ENCODE measurements at regions not wholly inside any gene's neighbourhood (a gene's known extent, or its start where the extent isn't known, plus 50 kb on each side); places are given as distances from the start of the nearest gene placed in this dataset.

DNA sequence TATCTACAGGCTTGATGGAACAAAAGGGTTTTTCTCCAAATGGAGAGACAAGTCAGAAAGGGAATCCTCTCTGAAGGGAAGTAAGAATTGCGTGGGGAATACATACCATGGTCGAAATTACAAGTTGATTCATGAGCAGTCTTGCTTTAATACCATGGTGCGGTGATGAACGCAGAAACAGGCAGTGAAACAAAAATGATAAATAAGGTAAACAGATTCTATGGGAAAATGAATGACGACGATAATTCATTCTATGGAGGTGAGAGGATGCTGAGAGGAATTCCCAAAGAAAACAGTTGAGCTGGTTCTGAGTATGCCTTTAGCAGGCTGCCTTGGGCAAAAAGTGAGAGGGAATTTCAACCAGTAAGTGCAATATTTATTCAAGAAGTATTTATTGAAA lies 209.4 kb upstream of the RUNX1 start:
- no peak for TF ChIP-seq REST (IDR thresholded peaks at IDR 0.05; ENCODE audit: low read depth)
- TF ChIP-seq, protein P1, sequence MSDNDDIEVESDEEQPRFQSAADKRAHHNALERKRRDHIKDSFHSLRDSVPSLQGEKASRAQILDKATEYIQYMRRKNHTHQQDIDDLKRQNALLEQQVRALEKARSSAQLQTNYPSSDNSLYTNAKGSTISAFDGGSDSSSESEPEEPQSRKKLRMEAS (IDR thresholded peaks at IDR 0.05): no peak
- TF ChIP-seq NFIC (IDR thresholded peaks at IDR 0.05): no peak
- no peak for TF ChIP-seq EP300 (IDR thresholded peaks at IDR 0.05; ENCODE audit: borderline replicate concordance)
- TF ChIP-seq CREB1 (IDR thresholded peaks at IDR 0.05; ENCODE audit: low read depth): no peak
- TF ChIP-seq TAF1 (IDR thresholded peaks at IDR 0.05; ENCODE audit: low read depth): no peak
- no peak for TF ChIP-seq RAD21 (IDR thresholded peaks at IDR 0.05; ENCODE audit: low read depth)
- no peak for TF ChIP-seq YY1 (IDR thresholded peaks at IDR 0.05; ENCODE audit: low read depth)
- TF ChIP-seq CEBPB (IDR thresholded peaks at IDR 0.05): no peak
- no peak for TF ChIP-seq FOXM1 (IDR thresholded peaks at IDR 0.05; ENCODE audit: borderline replicate concordance, low read depth)
- TF ChIP-seq, protein P2, sequence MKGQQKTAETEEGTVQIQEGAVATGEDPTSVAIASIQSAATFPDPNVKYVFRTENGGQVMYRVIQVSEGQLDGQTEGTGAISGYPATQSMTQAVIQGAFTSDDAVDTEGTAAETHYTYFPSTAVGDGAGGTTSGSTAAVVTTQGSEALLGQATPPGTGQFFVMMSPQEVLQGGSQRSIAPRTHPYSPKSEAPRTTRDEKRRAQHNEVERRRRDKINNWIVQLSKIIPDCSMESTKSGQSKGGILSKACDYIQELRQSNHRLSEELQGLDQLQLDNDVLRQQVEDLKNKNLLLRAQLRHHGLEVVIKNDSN (IDR thresholded peaks at IDR 0.05): no peak
- TF ChIP-seq EGR1 (IDR thresholded peaks at IDR 0.05): no peak

Data from Ishikawa (cell line).